ENCODE measurements at regions not wholly inside any gene's neighbourhood (a gene's known extent, or its start where the extent isn't known, plus 50 kb on each side); places are given as distances from the start of the nearest gene placed in this dataset.
"Not testable (repeated sequence)": the region's sequence is repeated elsewhere in the genome, so short reads cannot be mapped to it uniquely, and the experiment has no call there.

DNA sequence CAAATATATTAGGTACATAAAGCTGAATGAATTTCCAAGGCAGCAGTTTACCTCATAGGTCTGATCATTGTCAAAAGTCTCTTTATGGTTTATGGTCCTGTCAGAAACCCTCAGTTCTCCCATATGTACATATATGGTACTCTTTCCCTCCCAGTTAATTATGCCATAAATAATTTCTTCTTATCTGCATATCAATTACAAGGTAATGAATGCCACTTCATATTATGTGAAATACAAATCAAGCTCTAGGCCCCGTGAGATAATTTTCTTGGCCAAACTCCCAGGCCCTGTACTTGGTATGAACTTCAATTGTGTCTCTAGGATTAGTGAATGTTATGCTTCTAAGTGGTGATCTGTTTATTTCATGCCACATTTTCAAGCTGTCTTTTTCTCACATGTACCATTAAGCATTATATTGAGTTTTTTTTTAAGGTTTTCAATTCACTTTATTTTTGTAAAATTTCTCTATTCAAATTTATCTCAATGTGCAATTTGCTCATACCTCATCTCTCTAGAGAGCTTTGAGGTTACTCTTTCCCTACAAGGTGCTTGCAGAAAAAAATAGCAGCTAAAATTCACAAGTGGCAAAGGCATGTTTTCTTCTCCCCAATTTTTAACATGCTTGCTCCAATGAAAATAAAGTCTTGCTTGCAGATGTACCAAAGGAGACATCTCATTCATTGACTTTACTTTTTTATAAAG lies 430.6 kb upstream of the VRK2 start:
- DNase-seq = no peak

GRCh38 chr2:57617318-57617717 lies 429.3 kb upstream of the VRK2 start:
- DNase-seq = no peak

DNA sequence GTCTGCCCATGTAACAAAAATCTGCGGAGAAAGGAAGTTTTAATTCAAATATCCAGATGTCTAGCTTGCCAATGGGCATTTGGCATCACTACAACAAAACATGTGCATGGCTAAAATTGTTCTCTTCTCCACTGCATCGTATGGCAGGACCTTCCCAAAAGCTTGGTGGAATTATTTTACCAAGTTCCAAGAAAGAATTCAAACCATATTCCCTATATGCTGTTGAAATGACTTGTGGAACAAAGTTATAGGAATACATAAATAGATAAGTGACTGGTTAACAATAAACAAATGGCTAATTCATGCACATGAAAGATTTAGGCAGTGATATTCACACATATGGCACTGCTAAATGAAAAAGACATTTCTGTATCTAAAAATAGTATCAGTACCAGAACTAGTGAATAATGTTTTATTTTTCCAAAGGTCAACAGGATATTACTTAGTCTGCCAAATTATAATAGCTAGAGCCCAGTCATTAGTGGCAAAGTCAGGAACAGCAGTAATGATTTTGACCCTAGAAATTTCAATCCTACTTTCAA lies 425.4 kb upstream of the VRK2 start:
- DNase-seq = no peak

- no peak for DNase-seq
Observed at GRCh38 chr2:57622009-57622408, 424.6 kb upstream of the VRK2 start.

DNA sequence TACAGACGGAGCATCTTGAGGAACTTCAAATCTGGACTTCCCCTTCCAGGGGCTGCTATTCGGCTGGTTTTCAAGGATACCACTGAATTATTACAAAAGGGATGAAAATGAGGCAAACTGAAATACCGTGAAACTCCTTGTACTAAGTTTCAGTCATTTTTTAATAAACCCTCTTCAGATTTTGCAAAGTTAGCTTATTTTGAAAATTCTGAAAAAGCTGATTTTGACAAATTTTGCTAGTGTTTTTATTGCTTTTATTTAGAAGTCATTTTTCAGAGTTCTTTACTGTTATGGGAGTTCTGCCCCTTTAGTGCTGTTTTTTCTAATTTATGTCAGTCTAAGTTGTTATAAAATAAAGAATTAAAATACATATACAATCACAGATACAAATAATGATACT lies 390.4 kb upstream of the VRK2 start:
- no peak for DNase-seq

DNA sequence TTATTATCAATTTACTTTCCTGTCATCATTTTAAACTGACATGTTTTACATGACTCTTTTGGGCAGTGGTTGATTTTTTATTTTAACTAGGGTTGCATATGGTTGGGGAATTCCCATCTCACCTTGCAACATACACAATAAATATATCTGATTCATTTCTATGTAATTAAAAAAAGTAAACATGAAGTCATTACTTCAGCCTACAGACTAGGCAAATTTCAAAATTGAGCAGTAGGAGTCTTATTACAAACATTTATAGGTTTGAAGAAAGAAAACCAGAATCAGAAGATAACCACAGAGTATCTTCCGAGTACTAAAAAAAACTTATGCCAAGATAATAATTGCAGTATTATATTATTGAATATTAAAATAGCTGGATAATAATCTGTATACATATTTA lies 377.0 kb upstream of the VRK2 start:
- no peak for DNase-seq

DNA sequence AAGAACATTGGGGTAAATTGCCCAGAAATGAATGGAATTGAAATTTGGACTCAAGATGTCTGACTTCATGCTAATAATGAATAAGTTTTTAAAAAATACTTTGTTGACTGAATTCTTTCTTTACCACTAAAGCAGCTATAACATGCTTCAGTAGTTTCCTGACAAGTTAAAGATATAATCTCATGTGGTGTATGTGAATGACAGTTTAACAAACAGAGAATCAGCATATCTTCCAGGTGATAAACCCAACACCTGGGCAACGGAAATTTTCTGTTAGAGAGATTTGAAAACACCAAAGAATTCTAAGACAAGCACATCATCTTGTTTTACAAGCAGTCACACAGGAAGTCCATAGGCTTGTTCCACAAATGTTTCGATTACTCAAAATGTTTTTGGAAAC lies 372.6 kb upstream of the VRK2 start:
- DNase-seq = no peak

- DNase-seq = no peak
Observed at GRCh38 chr2:57674743-57675142, 371.9 kb upstream of the VRK2 start.

DNA sequence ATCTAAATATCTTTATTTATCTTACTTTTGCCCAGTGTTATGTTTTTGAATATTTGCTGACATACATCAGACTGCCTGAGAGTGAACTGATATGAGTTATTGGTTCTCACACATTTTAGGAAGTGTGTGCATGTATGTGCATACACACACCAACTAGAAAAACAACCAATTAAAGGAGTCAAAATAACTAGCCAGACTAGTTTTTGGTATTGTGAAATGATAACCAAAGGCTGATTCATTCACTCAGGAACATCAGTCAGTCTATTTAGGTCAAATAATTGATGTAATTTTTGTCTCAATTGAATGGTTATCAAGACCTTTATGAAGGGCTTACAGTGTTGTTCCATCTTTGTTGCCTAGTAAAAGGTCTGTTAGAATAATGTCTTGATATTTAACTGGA lies 369.3 kb upstream of the VRK2 start:
- no peak for DNase-seq

- DNase-seq = no peak
Observed at GRCh38 chr2:57681650-57682049, 365.0 kb upstream of the VRK2 start.

DNA sequence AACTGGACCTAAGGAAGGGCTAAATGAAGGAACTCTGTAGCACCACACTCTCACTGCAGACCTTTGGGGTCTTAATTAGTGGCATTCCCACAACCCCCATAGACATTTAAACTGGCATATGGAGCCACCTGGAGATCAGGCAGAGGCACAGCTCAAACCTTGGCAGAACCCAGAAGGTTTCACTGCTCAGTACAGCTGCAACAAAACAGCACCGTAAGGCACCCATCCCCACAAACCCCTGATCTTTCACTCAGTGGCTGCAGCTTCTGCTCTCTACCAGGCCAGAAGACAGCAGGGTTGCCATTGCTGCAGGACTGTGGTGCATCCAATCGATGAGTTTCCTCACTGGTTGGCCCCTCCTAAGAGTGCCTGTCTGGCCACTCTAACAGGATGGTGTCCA lies 361.6 kb upstream of the VRK2 start:
- DNase-seq = no peak

- no peak for DNase-seq
Observed at GRCh38 chr2:57692395-57692794, 354.2 kb upstream of the VRK2 start.

- no peak for DNase-seq
Observed at GRCh38 chr2:57693177-57693576, 353.4 kb upstream of the VRK2 start.

- no peak for DNase-seq
Observed at GRCh38 chr2:57693965-57694364, 352.6 kb upstream of the VRK2 start.

- no peak for DNase-seq
Observed at GRCh38 chr2:57696016-57696415, 350.6 kb upstream of the VRK2 start.

DNA sequence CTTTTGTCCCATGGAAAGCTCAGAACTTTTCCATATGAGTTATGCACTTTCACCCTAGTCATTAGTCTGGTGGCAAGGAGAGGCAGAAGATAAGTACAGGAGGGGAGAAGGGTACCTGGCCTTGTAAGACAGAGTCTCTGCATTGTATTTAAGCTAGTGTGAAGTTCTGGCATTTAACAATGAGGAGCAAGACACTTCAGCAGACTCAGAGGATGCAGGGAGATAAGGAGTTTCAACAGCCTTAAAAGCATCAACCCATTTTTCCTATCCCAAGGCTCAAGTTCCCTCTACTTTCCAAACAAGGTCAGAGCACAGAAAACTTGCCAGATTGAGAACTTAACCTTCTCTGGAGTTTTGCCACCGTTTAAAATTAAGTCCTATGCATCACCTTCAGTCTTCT lies 348.2 kb upstream of the VRK2 start:
- no peak for DNase-seq

DNA sequence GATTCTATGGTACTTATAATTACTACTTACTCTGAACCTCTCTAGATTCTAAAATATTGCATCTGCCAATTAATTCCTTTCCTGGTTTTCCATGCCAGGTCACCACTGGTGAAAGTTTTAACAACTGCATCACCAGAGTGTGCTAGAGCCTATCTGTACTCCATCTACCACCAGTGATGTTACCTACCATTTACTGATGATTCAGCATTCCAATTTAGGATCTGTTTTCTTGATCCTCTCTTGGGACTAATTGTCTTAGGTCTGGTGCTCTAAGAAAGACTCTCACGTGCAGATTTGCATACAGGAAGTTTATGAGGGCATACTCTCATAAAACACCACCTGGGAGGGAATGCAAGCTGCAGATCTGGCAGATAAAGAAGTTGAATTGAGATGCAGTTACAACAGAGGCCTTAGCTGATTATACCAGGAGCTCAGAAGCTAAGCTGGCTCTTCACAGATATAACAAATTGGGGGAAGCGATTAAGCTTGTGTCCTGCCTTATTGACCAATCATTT lies 347.6 kb upstream of the VRK2 start:
- DNase-seq = no peak

GRCh38 chr2:57701391-57701791 lies 345.2 kb upstream of the VRK2 start:
- DNase-seq = no peak

GRCh38 chr2:57703407-57703806 lies 343.2 kb upstream of the VRK2 start:
- no peak for DNase-seq

DNA sequence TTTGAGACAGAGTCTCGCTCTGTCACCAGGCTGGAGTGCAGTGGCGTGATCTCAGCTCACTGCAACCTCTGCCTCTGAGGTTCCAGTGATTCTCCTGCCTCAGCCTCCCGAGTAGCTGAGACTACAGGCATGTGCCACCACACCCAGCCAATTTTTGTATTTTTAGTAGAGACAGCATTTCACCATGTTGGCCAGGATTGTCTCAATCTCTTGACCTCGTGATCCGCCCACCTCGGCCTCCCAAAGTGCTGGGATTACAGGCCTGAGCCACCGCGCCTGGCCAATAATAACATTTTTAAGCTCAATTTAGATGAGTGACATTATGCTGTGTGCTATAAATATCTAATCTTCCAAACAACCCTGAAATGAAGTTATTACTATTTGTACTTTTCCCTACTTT lies 338.8 kb upstream of the VRK2 start:
- not testable (repeated sequence) for DNase-seq

- no peak for DNase-seq
Observed at GRCh38 chr2:57711991-57712390, 334.6 kb upstream of the VRK2 start.

DNA sequence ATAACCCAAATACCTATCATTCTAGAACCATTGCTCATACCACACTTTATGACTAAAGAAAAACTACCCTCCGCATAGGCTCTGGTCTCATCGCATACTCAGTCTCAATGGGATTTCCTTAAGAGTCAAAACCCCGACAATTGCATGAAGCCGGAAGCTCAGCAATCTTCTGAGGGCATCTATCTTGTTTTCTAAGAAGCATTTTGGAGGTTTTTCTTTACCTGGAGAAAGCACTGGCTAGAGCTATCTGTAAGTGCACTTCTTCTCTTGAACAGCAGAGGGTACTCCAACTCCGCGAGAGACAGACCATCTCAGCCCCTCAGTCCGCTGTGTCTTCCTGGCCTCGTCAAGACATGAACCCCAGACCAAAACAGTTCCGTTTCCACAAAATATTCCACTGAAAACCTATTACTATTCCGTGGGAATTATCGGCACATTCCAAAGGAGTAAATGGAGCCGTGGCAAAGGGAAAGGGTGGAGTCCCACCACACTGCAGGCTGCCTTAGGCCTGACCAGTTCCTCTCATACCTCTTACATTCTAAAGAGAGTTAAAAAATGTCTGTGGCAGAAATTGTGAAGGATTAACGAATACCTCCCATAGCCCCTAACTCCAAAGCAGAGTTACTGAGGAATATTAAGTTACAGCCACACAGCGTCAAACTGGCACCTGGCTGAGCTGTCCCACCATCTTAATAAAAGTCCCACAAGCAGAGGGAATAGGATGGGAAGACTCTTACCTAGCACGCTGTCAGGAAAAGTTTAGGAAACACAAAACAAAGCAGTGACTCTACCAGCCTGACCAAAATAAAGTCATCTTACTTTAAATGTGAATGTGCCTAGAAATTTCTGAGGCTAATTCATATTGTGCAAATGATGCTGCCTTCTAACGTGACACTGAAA lies 325.6 kb upstream of the VRK2 start:
- peak; percentile 13 for DNase-seq

- no peak for DNase-seq
Observed at GRCh38 chr2:57725337-57725947, 321.2 kb upstream of the VRK2 start.
